A673 (cell line): ENCODE measurements at regions not wholly inside any gene's neighbourhood (a gene's known extent, or its start where the extent isn't known, plus 50 kb on each side); places are given as distances from the start of the nearest gene placed in this dataset.

Experiments used
- CTCF ChIP-seq: fragments of 300-800, 200-600 bp; sonication (generic); conservative IDR thresholded peaks from 2 replicates; pipeline ENCODE4 v1.5.1; 2017; ENCODE audit warnings: low read depth, mild to moderate bottlenecking, antibody characterized with exemption, low read length, moderate library complexity, mixed read lengths
- EZH2 ChIP-seq: fragments of 200-600 bp; sonication (generic); IDR thresholded peaks from 2 replicates; pipeline ENCODE4 v1.6.1; 2017; ENCODE audit warnings: borderline replicate concordance, low read depth, mild to moderate bottlenecking, mixed read lengths, antibody characterized with exemption, low read length; ENCODE audit not compliant: poor library complexity, severe bottlenecking

- TF ChIP-seq CTCF = no peak
- no peak for TF ChIP-seq EZH2
Measured at GRCh38 chr1:8247811-8248436, 70.0 kb upstream of the SLC45A1 start.
